C4-2B (cell line): ENCODE measurements at regions not wholly inside any gene's neighbourhood (a gene's known extent, or its start where the extent isn't known, plus 50 kb on each side); places are given as distances from the start of the nearest gene placed in this dataset.

Source experiments
- ZFX ChIP-seq: fragments of 450-650 bp; IDR thresholded peaks from 2 replicates; pipeline ENCODE4 v1.6.1; 2017
- TF ChIP-seq, protein P1 (sequence below): fragments of 450-650 bp; conservative IDR thresholded peaks from 2 replicates; pipeline ENCODE4 v1.5.1; 2017; ENCODE audit warnings: mild to moderate bottlenecking

DNA sequence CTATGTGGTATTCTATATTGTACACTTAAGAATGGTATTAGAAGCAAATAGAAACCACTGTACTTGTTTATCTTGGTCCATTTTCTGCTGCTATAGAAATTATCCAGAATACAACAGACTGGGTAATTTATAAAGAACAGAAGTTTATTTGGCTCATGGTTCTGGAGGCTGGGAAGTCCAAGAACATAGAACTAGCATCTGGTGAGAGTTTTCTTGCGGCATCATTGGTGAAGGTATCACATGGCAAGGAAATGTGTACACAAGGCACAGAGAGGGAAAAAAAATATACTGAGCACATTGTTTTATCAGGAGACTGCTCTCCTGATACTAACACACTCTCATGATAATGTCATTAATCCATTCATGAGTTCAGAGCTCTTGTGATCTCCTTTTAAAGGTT, 130.3 kb upstream of the STXBP6 start:
- TF ChIP-seq, protein P1, sequence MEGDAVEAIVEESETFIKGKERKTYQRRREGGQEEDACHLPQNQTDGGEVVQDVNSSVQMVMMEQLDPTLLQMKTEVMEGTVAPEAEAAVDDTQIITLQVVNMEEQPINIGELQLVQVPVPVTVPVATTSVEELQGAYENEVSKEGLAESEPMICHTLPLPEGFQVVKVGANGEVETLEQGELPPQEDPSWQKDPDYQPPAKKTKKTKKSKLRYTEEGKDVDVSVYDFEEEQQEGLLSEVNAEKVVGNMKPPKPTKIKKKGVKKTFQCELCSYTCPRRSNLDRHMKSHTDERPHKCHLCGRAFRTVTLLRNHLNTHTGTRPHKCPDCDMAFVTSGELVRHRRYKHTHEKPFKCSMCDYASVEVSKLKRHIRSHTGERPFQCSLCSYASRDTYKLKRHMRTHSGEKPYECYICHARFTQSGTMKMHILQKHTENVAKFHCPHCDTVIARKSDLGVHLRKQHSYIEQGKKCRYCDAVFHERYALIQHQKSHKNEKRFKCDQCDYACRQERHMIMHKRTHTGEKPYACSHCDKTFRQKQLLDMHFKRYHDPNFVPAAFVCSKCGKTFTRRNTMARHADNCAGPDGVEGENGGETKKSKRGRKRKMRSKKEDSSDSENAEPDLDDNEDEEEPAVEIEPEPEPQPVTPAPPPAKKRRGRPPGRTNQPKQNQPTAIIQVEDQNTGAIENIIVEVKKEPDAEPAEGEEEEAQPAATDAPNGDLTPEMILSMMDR, result no peak
- TF ChIP-seq ZFX, result no peak
